ENCODE measurements at regions not wholly inside any gene's neighbourhood (a gene's known extent, or its start where the extent isn't known, plus 50 kb on each side); places are given as distances from the start of the nearest gene placed in this dataset.

DNA sequence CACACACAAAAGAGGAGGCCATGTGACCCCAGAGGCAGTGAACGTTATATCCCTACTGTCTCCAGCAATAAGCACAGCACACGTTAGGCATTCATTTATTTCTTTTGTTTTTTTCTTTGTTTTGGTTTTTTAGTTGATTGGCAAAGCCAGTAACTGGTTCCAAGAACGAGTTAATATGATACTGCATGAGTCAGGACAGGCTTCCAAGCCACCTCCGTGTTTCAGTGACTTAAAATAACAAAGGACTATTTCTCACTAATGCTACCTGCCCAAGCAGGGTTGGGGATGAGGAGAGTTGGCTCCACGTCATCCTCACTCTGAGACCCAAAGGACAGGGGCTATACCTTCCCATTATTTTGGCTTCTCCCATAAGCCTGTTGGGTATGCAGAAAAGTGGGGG is 130.5 kb downstream of the ST8SIA2 start:
- no peaks in the 10 kb centered on the region for H3K27me3 ChIP-seq (ENCODE audit: control insufficient read depth, extremely low read depth, insufficient read depth, low read length)
- no peak overlapping the region for H3K9ac ChIP-seq (ENCODE audit: control insufficient read depth, extremely low read depth, insufficient read depth, low read length)
- H3K4me3 ChIP-seq (ENCODE audit: control insufficient read depth in 2 of 3, extremely low read depth in 1 of 3, insufficient read depth in 2 of 3, low read depth in 1 of 3, low read length in 3 of 3): no peak overlapping the region
- H2AFZ ChIP-seq (ENCODE audit: control insufficient read depth, low read length): no peak overlapping the region
- H3K4me2 ChIP-seq (ENCODE audit: control insufficient read depth, extremely low read depth, insufficient read depth, low read depth, low read length): no peak overlapping the region
- H3K9me1 ChIP-seq (ENCODE audit: control insufficient read depth, extremely low read depth, insufficient read depth, low read length): no peaks in the 10 kb centered on the region
- no peak overlapping the region for H3K27ac ChIP-seq (ENCODE audit: control insufficient read depth, insufficient read depth, low read length)
- FAIRE-seq (no peak), DNase-seq (ENCODE audit: low read depth, low spot score) (no peak)
- TF ChIP-seq, protein P1, sequence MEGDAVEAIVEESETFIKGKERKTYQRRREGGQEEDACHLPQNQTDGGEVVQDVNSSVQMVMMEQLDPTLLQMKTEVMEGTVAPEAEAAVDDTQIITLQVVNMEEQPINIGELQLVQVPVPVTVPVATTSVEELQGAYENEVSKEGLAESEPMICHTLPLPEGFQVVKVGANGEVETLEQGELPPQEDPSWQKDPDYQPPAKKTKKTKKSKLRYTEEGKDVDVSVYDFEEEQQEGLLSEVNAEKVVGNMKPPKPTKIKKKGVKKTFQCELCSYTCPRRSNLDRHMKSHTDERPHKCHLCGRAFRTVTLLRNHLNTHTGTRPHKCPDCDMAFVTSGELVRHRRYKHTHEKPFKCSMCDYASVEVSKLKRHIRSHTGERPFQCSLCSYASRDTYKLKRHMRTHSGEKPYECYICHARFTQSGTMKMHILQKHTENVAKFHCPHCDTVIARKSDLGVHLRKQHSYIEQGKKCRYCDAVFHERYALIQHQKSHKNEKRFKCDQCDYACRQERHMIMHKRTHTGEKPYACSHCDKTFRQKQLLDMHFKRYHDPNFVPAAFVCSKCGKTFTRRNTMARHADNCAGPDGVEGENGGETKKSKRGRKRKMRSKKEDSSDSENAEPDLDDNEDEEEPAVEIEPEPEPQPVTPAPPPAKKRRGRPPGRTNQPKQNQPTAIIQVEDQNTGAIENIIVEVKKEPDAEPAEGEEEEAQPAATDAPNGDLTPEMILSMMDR (optimal IDR thresholded peaks at IDR 0.05 in 1 of 3, IDR thresholded peaks at IDR 0.05 in 1 of 3, conservative IDR thresholded peaks at IDR 0.05 in 1 of 3; ENCODE audit: extremely low read depth in 1 of 3, insufficient read depth in 2 of 3, low read length in 3 of 3): no peak
- TF ChIP-seq EZH2 (IDR thresholded peaks at IDR 0.05; ENCODE audit: low read length): no peak
- H3K4me1 ChIP-seq (ENCODE audit: control insufficient read depth, extremely low read depth, insufficient read depth, low read length): no peaks in the 10 kb centered on the region
- H3K36me3 ChIP-seq (ENCODE audit: control insufficient read depth in 2 of 2, extremely low read depth in 1 of 2, insufficient read depth in 2 of 2, low read length in 2 of 2): no peaks in the 10 kb centered on the region
- H4K20me1 ChIP-seq (ENCODE audit: control insufficient read depth, extremely low read depth, insufficient read depth, low read length): no peaks in the 10 kb centered on the region
- no peaks in the 10 kb centered on the region for H3K9me3 ChIP-seq (ENCODE audit: control insufficient read depth, low read depth, low read length)
- H3K79me2 ChIP-seq (ENCODE audit: control insufficient read depth, insufficient read depth, low read length): no peaks in the 10 kb centered on the region
- dilution Hi-C loops (cut with MboI; ENCODE audit: extremely low pct_ligation_motif_present, low sequenced_read_pairs): no loop called here

DNA sequence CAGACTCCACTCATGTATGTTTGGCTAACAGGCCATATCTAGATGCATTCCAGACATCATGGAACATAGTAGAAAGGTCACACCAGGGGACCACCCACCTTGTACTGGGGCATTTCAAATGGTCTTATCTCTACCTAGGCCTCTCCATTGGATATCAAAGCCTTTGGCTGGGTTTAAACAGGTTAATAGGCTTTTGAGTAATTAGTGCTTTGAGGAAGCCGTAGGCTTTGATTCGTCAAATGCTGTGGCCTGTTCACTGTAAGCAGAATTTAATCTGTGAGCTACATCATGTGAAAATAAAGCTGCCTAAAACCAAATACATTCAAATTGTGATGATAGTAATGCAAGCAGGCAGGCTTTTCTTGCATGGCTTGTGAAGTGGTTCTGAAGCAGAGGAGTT is 129.5 kb downstream of the ST8SIA2 start:
- H4K20me1 ChIP-seq (ENCODE audit: control insufficient read depth, extremely low read depth, insufficient read depth, low read length): no peaks in the 10 kb centered on the region
- H3K36me3 ChIP-seq (ENCODE audit: control insufficient read depth in 2 of 2, extremely low read depth in 1 of 2, insufficient read depth in 2 of 2, low read length in 2 of 2): no peaks in the 10 kb centered on the region
- no peak overlapping the region for H3K9ac ChIP-seq (ENCODE audit: control insufficient read depth, extremely low read depth, insufficient read depth, low read length)
- DNase-seq (ENCODE audit: low read depth, low spot score): no peak
- dilution Hi-C loops (cut with MboI; ENCODE audit: extremely low pct_ligation_motif_present, low sequenced_read_pairs): no loop called here
- no peak for FAIRE-seq
- H3K27ac ChIP-seq (ENCODE audit: control insufficient read depth, insufficient read depth, low read length): no peak overlapping the region
- no peak overlapping the region for H2AFZ ChIP-seq (ENCODE audit: control insufficient read depth, low read length)
- H3K4me1 ChIP-seq (ENCODE audit: control insufficient read depth, extremely low read depth, insufficient read depth, low read length): no peaks in the 10 kb centered on the region
- H3K4me3 ChIP-seq (ENCODE audit: control insufficient read depth in 2 of 3, extremely low read depth in 1 of 3, insufficient read depth in 2 of 3, low read depth in 1 of 3, low read length in 3 of 3): no peak overlapping the region
- H3K9me1 ChIP-seq (ENCODE audit: control insufficient read depth, extremely low read depth, insufficient read depth, low read length): no peaks in the 10 kb centered on the region
- no peak overlapping the region for H3K4me2 ChIP-seq (ENCODE audit: control insufficient read depth, extremely low read depth, insufficient read depth, low read depth, low read length)
- H3K9me3 ChIP-seq (ENCODE audit: control insufficient read depth, low read depth, low read length): no peaks in the 10 kb centered on the region
- no peaks in the 10 kb centered on the region for H3K79me2 ChIP-seq (ENCODE audit: control insufficient read depth, insufficient read depth, low read length)
- no peak for TF ChIP-seq EZH2 (IDR thresholded peaks at IDR 0.05; ENCODE audit: low read length)
- TF ChIP-seq, protein P1 (optimal IDR thresholded peaks at IDR 0.05 in 1 of 3, IDR thresholded peaks at IDR 0.05 in 1 of 3, conservative IDR thresholded peaks at IDR 0.05 in 1 of 3; ENCODE audit: extremely low read depth in 1 of 3, insufficient read depth in 2 of 3, low read length in 3 of 3): no peak
- H3K27me3 ChIP-seq (ENCODE audit: control insufficient read depth, extremely low read depth, insufficient read depth, low read length): no peaks in the 10 kb centered on the region

All from keratinocyte (primary cell).